H9 (cell line): ENCODE measurements at regions not wholly inside any gene's neighbourhood (a gene's known extent, or its start where the extent isn't known, plus 50 kb on each side); places are given as distances from the start of the nearest gene placed in this dataset.

Source experiments
- DNase-seq: peaks from one replicate; pipeline ENCODE4 v3.0.0-alpha.2; 2017
- H2AFZ ChIP-seq: one replicate; pipeline ENCODE4 v1.6.1; 2013; ENCODE audit warnings: mild to moderate bottlenecking, low read length, control low read depth, moderate library complexity
- H2AK5ac ChIP-seq: 2 replicates; pipeline ENCODE4 v1.6.1; 2013; ENCODE audit warnings: low read length, control low read depth, mixed read lengths; ENCODE audit not compliant: insufficient read length
- H2BK120ac ChIP-seq: one replicate; pipeline ENCODE4 v1.6.1; 2013; ENCODE audit warnings: low read depth, mild to moderate bottlenecking, low read length, control low read depth, inconsistent platforms; ENCODE audit not compliant: poor library complexity, severe bottlenecking
- H2BK12ac ChIP-seq: 2 replicates; pipeline ENCODE4 v1.6.1; 2013; ENCODE audit warnings: low read length, control low read depth, mixed read lengths, low read depth; ENCODE audit not compliant: insufficient read length
- H2BK15ac ChIP-seq: 2 replicates; pipeline ENCODE4 v1.6.1; 2013; ENCODE audit warnings: low read depth, low read length, control low read depth
- H2BK20ac ChIP-seq: one replicate; pipeline ENCODE4 v1.6.1; 2013; ENCODE audit warnings: low read depth, mild to moderate bottlenecking, low read length, control low read depth, inconsistent platforms; ENCODE audit not compliant: poor library complexity, severe bottlenecking
- H2BK5ac ChIP-seq: 2 replicates; pipeline ENCODE4 v1.6.1; 2013; ENCODE audit warnings: low read length, control low read depth, mixed read lengths; ENCODE audit not compliant: insufficient read length
- H3K14ac ChIP-seq: 2 replicates; pipeline ENCODE4 v1.6.1; 2013; ENCODE audit warnings: low read length, control low read depth; ENCODE audit not compliant: insufficient read depth
- H3K18ac ChIP-seq: 2 replicates; pipeline ENCODE4 v1.6.1; 2013; ENCODE audit warnings: low read depth, mild to moderate bottlenecking, mixed read lengths, low read length, control low read depth; ENCODE audit not compliant: insufficient read length
- H3K23ac ChIP-seq: 2 replicates; pipeline ENCODE4 v1.6.1; 2013; ENCODE audit warnings: low read length, control low read depth, mixed read lengths, low read depth; ENCODE audit not compliant: insufficient read length
- H3K23me2 ChIP-seq: 2 replicates; pipeline ENCODE4 v1.6.1; 2013; ENCODE audit warnings: low read depth, mild to moderate bottlenecking, mixed read lengths, low read length, control low read depth; ENCODE audit not compliant: insufficient read length, poor library complexity, severe bottlenecking
- H3K27ac ChIP-seq: 2 replicates; pipeline ENCODE4 v1.5.1; 2013; ENCODE audit warnings: low read length, control low read depth, mixed read lengths, low read depth; ENCODE audit not compliant: insufficient read length
- H3K27me3 ChIP-seq: 2 replicates; pipeline ENCODE4 v1.6.1; 2013; ENCODE audit warnings: low read length, control low read depth, inconsistent platforms; ENCODE audit not compliant: insufficient read depth
- H3K4ac ChIP-seq: 2 replicates; pipeline ENCODE4 v1.6.1; 2013; ENCODE audit warnings: low read depth, mild to moderate bottlenecking, control low read depth, inconsistent platforms, low read length, moderate library complexity
- H3K4me1 ChIP-seq: 2 replicates; pipeline ENCODE4 v1.6.1; 2013; ENCODE audit warnings: low read length, control low read depth, inconsistent platforms; ENCODE audit not compliant: insufficient read depth
- H3K4me2 ChIP-seq: 2 replicates; pipeline ENCODE4 v1.6.1; 2013; ENCODE audit warnings: low read length, control low read depth, mixed read lengths; ENCODE audit not compliant: insufficient read length, insufficient read depth
- H3K56ac ChIP-seq: 2 replicates; pipeline ENCODE4 v1.6.1; 2013; ENCODE audit warnings: low read depth, mild to moderate bottlenecking, mixed read lengths, low read length, control low read depth; ENCODE audit not compliant: insufficient read length
- H3K79me1 ChIP-seq: 2 replicates; pipeline ENCODE4 v1.6.1; 2013; ENCODE audit warnings: low read depth, mild to moderate bottlenecking, moderate library complexity, low read length, control low read depth, inconsistent platforms; ENCODE audit not compliant: insufficient read depth, poor library complexity, severe bottlenecking
- H3K79me2 ChIP-seq: 2 replicates; pipeline ENCODE4 v1.6.1; 2013; ENCODE audit warnings: low read length, control low read depth, inconsistent platforms; ENCODE audit not compliant: insufficient read depth
- H3K9ac ChIP-seq: 2 replicates; pipeline ENCODE4 v1.6.1; 2013; ENCODE audit warnings: low read length, control low read depth, mixed read lengths; ENCODE audit not compliant: insufficient read length; ENCODE audit errors: extremely low read depth
- H3K9me3 ChIP-seq: one replicate; pipeline ENCODE4 v1.6.1; 2013; ENCODE audit warnings: low read depth, low read length, inconsistent platforms; ENCODE audit not compliant: control insufficient read depth
- H3T11ph ChIP-seq: one replicate; pipeline ENCODE4 v1.6.1; 2013; ENCODE audit warnings: mild to moderate bottlenecking, low read length, control low read depth, inconsistent platforms
- H4K20me1 ChIP-seq: one replicate; pipeline ENCODE4 v1.6.1; 2013; ENCODE audit not compliant: control insufficient read depth, insufficient read length, insufficient read depth
- H4K5ac ChIP-seq: 2 replicates; pipeline ENCODE4 v1.6.1; 2013; ENCODE audit warnings: low read depth, mild to moderate bottlenecking, mixed read lengths, low read length, control low read depth; ENCODE audit not compliant: insufficient read length
- H4K8ac ChIP-seq: replicated peaks from 2 replicates; pipeline ENCODE4 v1.6.1; 2013; ENCODE audit warnings: low read length, control low read depth, mixed read lengths, low read depth; ENCODE audit not compliant: insufficient read length
- H4K91ac ChIP-seq: 2 replicates; pipeline ENCODE4 v1.6.1; 2013; ENCODE audit warnings: low read depth, mild to moderate bottlenecking, moderate library complexity, mixed read lengths, low read length, control low read depth; ENCODE audit not compliant: insufficient read length
- H3K27ac Mint-ChIP-seq, 3 experiments: 2 replicates in 2 of 3; 3 replicates in 1 of 3; pipeline ENCODE4 v1.8.0; 2020 to 2021; ENCODE audit warnings: mixed read lengths in 3 of 3, mild to moderate bottlenecking in 1 of 3, moderate library complexity in 1 of 3
- H3K27me3 Mint-ChIP-seq: 2 replicates; pipeline ENCODE4 v1.8.0; 2021; ENCODE audit warnings: low read depth, mild to moderate bottlenecking, moderate library complexity, mixed read lengths
- H3K36me3 Mint-ChIP-seq, 3 experiments: 2 replicates in 2 of 3; 3 replicates in 1 of 3; pipeline ENCODE4 v1.8.0; 2020 to 2021; ENCODE audit warnings: low read depth in 3 of 3, mixed read lengths in 3 of 3; ENCODE audit not compliant: insufficient read depth in 1 of 3
- H3K4me1 Mint-ChIP-seq, 2 experiments: 2 replicates each; pipeline ENCODE4 v1.8.0; 2020; ENCODE audit warnings: mixed read lengths in 2 of 2
- H3K4me3 Mint-ChIP-seq, 2 experiments: 2 replicates in 1 of 2; 3 replicates in 1 of 2; pipeline ENCODE4 v1.8.0; 2020 to 2021; ENCODE audit warnings: mild to moderate bottlenecking in 2 of 2, mixed read lengths in 2 of 2, moderate library complexity in 1 of 2
- H3K9me3 Mint-ChIP-seq, 2 experiments: 2 replicates in 1 of 2; 3 replicates in 1 of 2; pipeline ENCODE4 v1.8.0; 2020; ENCODE audit warnings: mild to moderate bottlenecking in 2 of 2, mixed read lengths in 2 of 2, moderate library complexity in 1 of 2
- WGBS: extraction: QIAGEN DNeasy Blood & Tissue Kit; methylation state at CpG from one replicate; pipeline ENCODE4 v1.1.7; 2013; ENCODE audit warnings: missing lambda C conversion rate, low lambda C conversion rate, mixed read lengths; ENCODE audit not compliant: insufficient read length; ENCODE audit errors: extremely low coverage; 5-methylcytosine and 5-hydroxymethylcytosine counted together
- TF ChIP-seq, protein P1 (sequence below): fragments of 200-600 bp; sonication (generic); conservative IDR thresholded peaks from 3 replicates; pipeline ENCODE4 v1.8.0; 2021; ENCODE audit warnings: antibody characterized with exemption, mild to moderate bottlenecking

DNA sequence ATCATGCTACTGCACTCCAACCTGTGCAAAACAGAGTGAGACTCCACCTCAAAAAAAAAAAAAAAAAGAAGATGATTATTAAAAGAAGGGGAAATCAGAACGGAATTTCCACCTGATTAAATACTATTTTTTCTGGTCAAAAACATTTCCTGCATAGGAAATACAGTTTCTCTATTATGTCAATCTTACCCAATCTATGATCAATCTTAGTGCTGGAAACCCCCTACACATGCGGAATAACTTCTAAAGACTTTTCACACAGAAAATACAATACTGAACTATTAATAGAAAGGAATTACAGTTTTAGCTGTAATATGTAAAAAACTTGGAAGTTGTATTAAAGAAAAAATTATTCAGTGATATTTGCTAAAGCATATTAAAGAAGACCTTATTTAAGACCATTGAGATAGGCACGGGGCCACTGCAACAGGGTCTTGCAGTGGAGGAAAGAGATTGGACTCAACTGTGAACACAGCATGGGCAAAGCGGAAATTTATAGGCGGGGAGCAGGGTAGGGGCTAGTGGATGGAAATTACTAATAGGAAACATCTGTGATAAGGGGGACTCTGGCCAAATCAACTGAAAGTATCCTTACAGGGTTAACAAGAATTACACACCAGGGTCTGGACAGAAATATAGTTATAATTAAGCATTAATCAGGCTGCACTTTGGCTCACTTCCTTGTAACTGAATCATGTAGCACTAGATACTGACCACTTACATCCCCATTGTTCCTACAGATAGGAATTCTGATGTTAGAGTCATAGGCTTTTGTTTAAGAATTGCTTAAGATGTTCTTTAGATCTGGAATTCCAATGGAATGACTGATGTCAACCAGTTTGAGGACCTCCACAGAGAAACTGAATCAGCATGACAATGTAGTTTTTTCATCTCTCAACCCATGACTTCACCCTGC, 411.5 kb upstream of the DDI1 start:
- H2AFZ ChIP-seq: no peak overlapping the region

More for the DNA sequence above, 411.5 kb upstream of the DDI1 start:
- H3K36me3 Mint-ChIP-seq: no peaks in the 10 kb centered on the region; a peak in 2 of 7 replicates
- peaks cover 12 to 19% of the 10 kb centered on the region in 2 experiments for H3K4me1 Mint-ChIP-seq
- Histone ChIP-seq H3K79me2 (no peaks in the 10 kb centered on the region), H4K91ac (no peak overlapping the region), H4K20me1 (no peaks in the 10 kb centered on the region), H3K27ac (no peak overlapping the region), H2BK12ac (no peak overlapping the region), H3K4me2 (no peak overlapping the region), H3T11ph (peak overlapping the region; percentile 59), H3K23ac (no peak overlapping the region), H2BK120ac (no peak overlapping the region), H3K9me3 (no peaks in the 10 kb centered on the region), H3K23me2 (no peaks in the 10 kb centered on the region), H3K56ac (no peak overlapping the region), H2BK15ac (no peak overlapping the region), H3K4me1 (peaks cover 6% of the 10 kb centered on the region; the same call in 1 of the 2 replicates), H4K5ac (no peak overlapping the region), H3K18ac (no peak overlapping the region), H2BK20ac (no peak overlapping the region), H3K79me1 (no peaks in the 10 kb centered on the region), H3K9ac (no peak overlapping the region), H2BK5ac (no peak overlapping the region), H3K14ac (no peak overlapping the region), H2AK5ac (no peak overlapping the region), H3K27me3 (no peaks in the 10 kb centered on the region), H4K8ac (no peak overlapping the region), H3K4ac (no peak overlapping the region)
- no peaks in the 10 kb centered on the region for H3K9me3 Mint-ChIP-seq
- DNase-seq: no peak
- H3K27ac Mint-ChIP-seq: peak overlapping the region; percentile 0 to 16 (median 3); a peak in 3 of 7 replicates
- no CpG with 5 or more reads among the region's 5 CpGs for WGBS
- TF ChIP-seq, protein P1, sequence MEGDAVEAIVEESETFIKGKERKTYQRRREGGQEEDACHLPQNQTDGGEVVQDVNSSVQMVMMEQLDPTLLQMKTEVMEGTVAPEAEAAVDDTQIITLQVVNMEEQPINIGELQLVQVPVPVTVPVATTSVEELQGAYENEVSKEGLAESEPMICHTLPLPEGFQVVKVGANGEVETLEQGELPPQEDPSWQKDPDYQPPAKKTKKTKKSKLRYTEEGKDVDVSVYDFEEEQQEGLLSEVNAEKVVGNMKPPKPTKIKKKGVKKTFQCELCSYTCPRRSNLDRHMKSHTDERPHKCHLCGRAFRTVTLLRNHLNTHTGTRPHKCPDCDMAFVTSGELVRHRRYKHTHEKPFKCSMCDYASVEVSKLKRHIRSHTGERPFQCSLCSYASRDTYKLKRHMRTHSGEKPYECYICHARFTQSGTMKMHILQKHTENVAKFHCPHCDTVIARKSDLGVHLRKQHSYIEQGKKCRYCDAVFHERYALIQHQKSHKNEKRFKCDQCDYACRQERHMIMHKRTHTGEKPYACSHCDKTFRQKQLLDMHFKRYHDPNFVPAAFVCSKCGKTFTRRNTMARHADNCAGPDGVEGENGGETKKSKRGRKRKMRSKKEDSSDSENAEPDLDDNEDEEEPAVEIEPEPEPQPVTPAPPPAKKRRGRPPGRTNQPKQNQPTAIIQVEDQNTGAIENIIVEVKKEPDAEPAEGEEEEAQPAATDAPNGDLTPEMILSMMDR: no peak
- H3K4me3 Mint-ChIP-seq: no peak overlapping the region; a peak in 1 of 5 replicates
- no peaks in the 10 kb centered on the region for H3K27me3 Mint-ChIP-seq
